PFSK-1 (cell line): ENCODE measurements at regions not wholly inside any gene's neighbourhood (a gene's known extent, or its start where the extent isn't known, plus 50 kb on each side); places are given as distances from the start of the nearest gene placed in this dataset.

Experiments
- FOXP2 ChIP-seq: optimal IDR thresholded peaks from 2 replicates; pipeline ENCODE3; 2011; ENCODE audit warnings: borderline replicate concordance, control low read depth, inconsistent platforms; ENCODE audit not compliant: insufficient read depth; ENCODE audit errors: extremely low read length, extremely low read depth
- POLR2AphosphoS5 ChIP-seq: IDR thresholded peaks from 2 replicates; pipeline ENCODE4 v1.6.1; 2012; ENCODE audit warnings: low read depth, mild to moderate bottlenecking, control low read depth, low read length, moderate library complexity
- SIN3A ChIP-seq: IDR thresholded peaks from 2 replicates; pipeline ENCODE4 v1.6.1; 2012; ENCODE audit warnings: mild to moderate bottlenecking, low read length, moderate library complexity, borderline replicate concordance; ENCODE audit not compliant: insufficient read depth
- TAF1 ChIP-seq: IDR thresholded peaks from 2 replicates; pipeline ENCODE4 v1.6.1; 2012; ENCODE audit warnings: low read length, control low read depth, borderline replicate concordance; ENCODE audit not compliant: insufficient read depth
- TF ChIP-seq, protein P1 (sequence below), 2 experiments: IDR thresholded peaks; 2 replicates each; pipeline versions ENCODE4 v1.6.1 to v1.8.0; 2011 to 2012; ENCODE audit warnings: low read depth in 2 of 2, low read length in 2 of 2, control low read depth in 1 of 2, inconsistent platforms in 1 of 2, mild to moderate bottlenecking in 1 of 2, moderate library complexity in 1 of 2; ENCODE audit not compliant: insufficient read depth in 1 of 2

DNA sequence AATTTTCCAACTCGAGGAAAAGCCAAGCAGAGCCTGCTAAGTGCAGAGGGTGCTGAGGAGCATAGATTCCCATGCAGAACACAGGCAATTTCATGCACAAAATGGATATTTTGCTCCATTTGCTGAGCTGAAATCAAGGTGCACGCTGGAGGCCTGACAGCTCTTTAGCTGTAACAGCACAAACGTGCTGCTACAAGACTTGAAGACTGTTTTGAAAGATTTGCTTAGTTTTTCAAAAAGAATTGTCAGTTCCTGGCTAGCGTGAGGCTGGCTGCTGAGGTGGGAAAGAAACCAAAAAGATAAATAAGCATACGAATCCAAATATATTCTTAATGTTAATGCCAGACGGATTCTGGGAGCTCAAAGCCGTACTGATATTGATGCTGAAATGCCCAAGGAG, 309.0 kb upstream of the MAF start:
- TF ChIP-seq, protein P1, sequence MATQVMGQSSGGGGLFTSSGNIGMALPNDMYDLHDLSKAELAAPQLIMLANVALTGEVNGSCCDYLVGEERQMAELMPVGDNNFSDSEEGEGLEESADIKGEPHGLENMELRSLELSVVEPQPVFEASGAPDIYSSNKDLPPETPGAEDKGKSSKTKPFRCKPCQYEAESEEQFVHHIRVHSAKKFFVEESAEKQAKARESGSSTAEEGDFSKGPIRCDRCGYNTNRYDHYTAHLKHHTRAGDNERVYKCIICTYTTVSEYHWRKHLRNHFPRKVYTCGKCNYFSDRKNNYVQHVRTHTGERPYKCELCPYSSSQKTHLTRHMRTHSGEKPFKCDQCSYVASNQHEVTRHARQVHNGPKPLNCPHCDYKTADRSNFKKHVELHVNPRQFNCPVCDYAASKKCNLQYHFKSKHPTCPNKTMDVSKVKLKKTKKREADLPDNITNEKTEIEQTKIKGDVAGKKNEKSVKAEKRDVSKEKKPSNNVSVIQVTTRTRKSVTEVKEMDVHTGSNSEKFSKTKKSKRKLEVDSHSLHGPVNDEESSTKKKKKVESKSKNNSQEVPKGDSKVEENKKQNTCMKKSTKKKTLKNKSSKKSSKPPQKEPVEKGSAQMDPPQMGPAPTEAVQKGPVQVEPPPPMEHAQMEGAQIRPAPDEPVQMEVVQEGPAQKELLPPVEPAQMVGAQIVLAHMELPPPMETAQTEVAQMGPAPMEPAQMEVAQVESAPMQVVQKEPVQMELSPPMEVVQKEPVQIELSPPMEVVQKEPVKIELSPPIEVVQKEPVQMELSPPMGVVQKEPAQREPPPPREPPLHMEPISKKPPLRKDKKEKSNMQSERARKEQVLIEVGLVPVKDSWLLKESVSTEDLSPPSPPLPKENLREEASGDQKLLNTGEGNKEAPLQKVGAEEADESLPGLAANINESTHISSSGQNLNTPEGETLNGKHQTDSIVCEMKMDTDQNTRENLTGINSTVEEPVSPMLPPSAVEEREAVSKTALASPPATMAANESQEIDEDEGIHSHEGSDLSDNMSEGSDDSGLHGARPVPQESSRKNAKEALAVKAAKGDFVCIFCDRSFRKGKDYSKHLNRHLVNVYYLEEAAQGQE (IDR thresholded peaks at IDR 0.05; ENCODE audit: insufficient read depth in 1 of 2, low read depth in 2 of 2, low read length in 2 of 2), result no peak
- no peak for TF ChIP-seq SIN3A
- TF ChIP-seq POLR2AphosphoS5, result no peak
- TF ChIP-seq TAF1, result no peak
- TF ChIP-seq FOXP2, result no peak
